GM12891 (cell line): ENCODE measurements at regions not wholly inside any gene's neighbourhood (a gene's known extent, or its start where the extent isn't known, plus 50 kb on each side); places are given as distances from the start of the nearest gene placed in this dataset.

Experiments
- PAX5 ChIP-seq: IDR thresholded peaks from 2 replicates; pipeline ENCODE4 v1.6.1; 2011; ENCODE audit warnings: low read length, moderate library complexity, mild to moderate bottlenecking; ENCODE audit not compliant: insufficient read depth, severe bottlenecking
- POLR2A ChIP-seq: IDR thresholded peaks from 2 replicates; pipeline ENCODE4 v1.6.1; 2011; ENCODE audit warnings: low read depth, low read length, control low read depth
- POLR2AphosphoS5 ChIP-seq: IDR thresholded peaks from 2 replicates; pipeline ENCODE4 v1.6.1; 2011; ENCODE audit warnings: low read depth, low read length, control low read depth
- POU2F2 ChIP-seq: IDR thresholded peaks from 2 replicates; pipeline ENCODE4 v1.6.1; 2011; ENCODE audit warnings: low read depth, mild to moderate bottlenecking, control low read depth, low read length, moderate library complexity
- SPI1 ChIP-seq: IDR thresholded peaks from 2 replicates; pipeline ENCODE4 v1.6.1; 2011; ENCODE audit warnings: low read depth, low read length, control low read depth
- TAF1 ChIP-seq: IDR thresholded peaks from 2 replicates; pipeline ENCODE4 v1.6.1; 2011; ENCODE audit warnings: low read depth, low read length, control low read depth

- no peak for TF ChIP-seq POLR2A
- TF ChIP-seq SPI1, result no peak
- TF ChIP-seq POLR2AphosphoS5, result no peak
- TF ChIP-seq TAF1, result no peak
- TF ChIP-seq POU2F2, result no peak
- no peak for TF ChIP-seq PAX5
Observed at GRCh38 chr12:125454786-125455480, 389.7 kb downstream of the AACS start.
